HG03520 (cell line): ENCODE measurements at regions not wholly inside any gene's neighbourhood (a gene's known extent, or its start where the extent isn't known, plus 50 kb on each side); places are given as distances from the start of the nearest gene placed in this dataset.
"Not testable (repeated sequence)": the region's sequence is repeated elsewhere in the genome, so short reads cannot be mapped to it uniquely, and the experiment has no call there.

Experiments used
- ATAC-seq: cut with Tn5 transposase; IDR thresholded peaks from one replicate; pipeline ENCODE4 v1.9.1; 2021; ENCODE audit warnings: mild to moderate bottlenecking, moderate library complexity; ENCODE audit not compliant: unreplicated experiment

GRCh38 chr6:77326029-77326428 lies 137.3 kb downstream of the HTR1B start:
- ATAC-seq, result no peak

DNA sequence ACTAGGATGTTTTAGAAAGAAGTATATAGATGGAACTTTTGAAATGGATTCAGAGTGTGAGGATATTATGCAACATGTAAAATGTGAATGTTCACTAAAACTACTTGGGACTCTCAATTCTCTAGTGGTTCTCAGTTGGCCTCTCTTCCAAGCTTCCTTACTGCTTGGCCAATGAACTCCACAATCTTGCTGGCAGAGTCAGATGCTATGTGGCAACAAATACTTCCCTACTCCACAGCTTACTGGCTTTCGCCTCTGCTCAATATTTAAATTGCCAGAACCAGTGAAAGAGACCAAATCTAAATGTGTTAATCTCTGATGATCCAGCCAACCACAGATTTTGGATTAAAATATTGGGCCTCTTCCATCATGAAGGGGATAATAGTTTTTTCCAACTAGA lies 138.4 kb downstream of the HTR1B start:
- no peak for ATAC-seq

DNA sequence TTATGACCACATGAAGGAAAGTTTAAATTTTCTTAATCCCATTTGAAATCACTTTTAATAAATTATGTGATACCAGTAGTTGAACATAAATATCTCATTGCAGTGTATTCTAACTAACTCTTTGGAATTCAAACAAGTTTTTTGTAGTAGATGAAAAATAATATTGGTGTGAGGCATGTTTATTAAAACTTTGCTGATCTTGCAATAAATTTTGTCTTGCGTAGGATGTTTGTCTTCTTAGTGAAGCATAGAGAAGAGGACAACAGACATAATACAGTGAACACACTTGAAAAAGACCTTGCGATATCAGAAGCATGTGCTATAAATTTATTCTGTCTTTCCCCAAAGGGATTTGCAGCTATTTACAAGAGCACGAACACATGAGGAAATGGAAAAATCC lies 140.7 kb downstream of the HTR1B start:
- ATAC-seq, result no peak

DNA sequence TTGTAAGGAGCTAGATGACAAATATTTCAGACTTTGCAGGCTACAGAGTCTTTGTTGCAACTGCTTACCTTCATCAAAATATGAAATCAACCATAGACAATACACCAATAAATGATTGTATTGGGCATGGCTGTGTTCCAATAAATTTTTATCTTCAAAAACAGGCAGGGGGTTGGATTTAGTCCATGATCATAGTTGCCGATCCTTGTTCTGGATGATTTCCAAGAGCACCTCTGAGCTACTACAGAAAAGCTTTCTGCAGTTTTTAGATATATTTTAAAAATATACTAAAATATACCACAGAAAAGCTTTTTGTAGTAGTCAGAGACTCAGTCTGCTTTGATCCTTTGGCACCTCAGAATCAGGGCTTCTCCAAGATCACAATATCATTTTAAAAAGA lies 145.0 kb downstream of the HTR1B start:
- no peak for ATAC-seq

DNA sequence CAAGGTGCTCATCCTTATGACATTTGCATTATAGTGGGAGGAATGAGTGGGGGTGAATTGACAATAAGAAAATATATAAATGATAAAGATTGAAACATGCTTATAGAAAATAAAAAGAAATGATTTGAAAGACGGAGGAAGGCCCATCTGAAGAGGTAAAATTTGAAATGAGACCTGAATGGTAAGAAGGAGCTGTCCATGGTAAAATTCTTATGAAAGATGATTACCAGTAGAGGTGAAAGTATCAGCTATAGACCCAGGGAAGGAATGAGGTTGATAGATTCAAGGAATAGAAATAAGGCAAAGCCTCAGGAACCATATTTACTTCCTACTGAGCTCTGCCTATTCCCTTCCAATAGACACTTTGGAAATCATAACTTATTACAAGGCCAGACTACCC lies 149.7 kb downstream of the HTR1B start:
- no peak for ATAC-seq

DNA sequence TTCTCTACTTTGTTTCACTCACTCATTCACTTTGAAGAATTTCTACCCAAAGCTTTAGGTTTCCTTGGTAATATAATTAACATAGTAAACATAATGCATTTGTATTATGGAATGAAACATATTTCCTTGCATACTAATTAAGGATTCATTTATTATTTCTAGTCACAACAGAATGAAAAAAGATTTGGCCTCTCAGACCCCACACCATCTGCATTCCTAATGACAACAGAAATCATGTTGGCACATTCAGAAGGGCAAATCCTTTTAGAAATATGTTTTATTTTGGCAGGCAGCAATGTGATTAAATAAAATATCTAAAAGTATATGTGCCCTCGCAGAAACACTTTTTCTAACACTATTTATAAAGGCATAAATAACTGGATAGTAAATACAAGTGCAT lies 163.4 kb downstream of the HTR1B start:
- no peak for ATAC-seq

DNA sequence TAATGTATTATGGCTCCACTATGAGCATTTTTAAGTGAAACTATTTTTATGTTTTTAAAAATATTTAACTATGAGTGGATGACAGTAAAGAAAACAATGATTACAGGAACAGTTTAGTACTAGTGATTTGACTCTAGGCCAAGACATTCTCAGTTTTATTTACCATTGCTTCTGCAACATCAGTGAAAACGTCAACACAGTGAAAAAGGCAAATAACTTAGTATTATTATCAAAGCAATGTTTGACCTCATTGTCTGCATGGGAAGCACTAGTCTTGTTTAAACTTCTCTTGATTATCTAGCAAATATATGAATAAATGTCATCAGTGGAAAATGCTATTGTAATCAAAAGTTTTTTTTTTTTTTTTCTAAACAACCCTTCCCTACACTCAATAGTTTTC lies 165.0 kb downstream of the HTR1B start:
- no peak for ATAC-seq

GRCh38 chr6:77292564-77293546 lies 170.4 kb downstream of the HTR1B start:
- ATAC-seq, result no peak

- no peak for ATAC-seq
Observed at GRCh38 chr6:77290798-77291197, 172.5 kb downstream of the HTR1B start.

- no peak for ATAC-seq
Observed at GRCh38 chr6:77286541-77286940, 176.8 kb downstream of the HTR1B start.

GRCh38 chr6:77273929-77274328 lies 189.4 kb downstream of the HTR1B start:
- no peak for ATAC-seq

DNA sequence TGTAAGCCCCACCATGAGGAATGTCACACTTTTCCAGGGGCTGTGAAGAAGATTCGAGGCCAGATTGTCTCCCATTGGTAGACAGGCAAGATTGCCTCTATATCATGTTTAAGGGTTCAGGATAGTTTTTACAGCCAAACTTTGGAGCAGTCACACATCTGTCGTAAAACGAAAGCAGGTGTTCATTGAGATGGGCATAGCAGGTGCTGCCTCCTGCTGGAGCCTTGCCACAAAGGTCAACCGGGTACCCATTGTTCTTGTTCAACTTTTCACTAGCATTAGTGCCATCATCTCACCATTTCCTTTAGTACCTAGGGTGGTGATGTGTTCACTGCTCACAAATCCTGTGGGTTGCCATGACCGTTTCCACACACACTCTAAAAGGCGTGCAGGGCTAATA lies 198.3 kb downstream of the HTR1B start:
- no peak for ATAC-seq

GRCh38 chr6:77263003-77263402 lies 200.3 kb downstream of the HTR1B start:
- ATAC-seq, result no peak

- not testable (repeated sequence) for ATAC-seq
Observed at GRCh38 chr6:77251801-77252200, 211.5 kb downstream of the HTR1B start.

GRCh38 chr6:77249560-77249959 lies 213.7 kb downstream of the HTR1B start:
- ATAC-seq, result no peak

GRCh38 chr6:77245026-77245425 lies 218.3 kb downstream of the HTR1B start:
- no peak for ATAC-seq

DNA sequence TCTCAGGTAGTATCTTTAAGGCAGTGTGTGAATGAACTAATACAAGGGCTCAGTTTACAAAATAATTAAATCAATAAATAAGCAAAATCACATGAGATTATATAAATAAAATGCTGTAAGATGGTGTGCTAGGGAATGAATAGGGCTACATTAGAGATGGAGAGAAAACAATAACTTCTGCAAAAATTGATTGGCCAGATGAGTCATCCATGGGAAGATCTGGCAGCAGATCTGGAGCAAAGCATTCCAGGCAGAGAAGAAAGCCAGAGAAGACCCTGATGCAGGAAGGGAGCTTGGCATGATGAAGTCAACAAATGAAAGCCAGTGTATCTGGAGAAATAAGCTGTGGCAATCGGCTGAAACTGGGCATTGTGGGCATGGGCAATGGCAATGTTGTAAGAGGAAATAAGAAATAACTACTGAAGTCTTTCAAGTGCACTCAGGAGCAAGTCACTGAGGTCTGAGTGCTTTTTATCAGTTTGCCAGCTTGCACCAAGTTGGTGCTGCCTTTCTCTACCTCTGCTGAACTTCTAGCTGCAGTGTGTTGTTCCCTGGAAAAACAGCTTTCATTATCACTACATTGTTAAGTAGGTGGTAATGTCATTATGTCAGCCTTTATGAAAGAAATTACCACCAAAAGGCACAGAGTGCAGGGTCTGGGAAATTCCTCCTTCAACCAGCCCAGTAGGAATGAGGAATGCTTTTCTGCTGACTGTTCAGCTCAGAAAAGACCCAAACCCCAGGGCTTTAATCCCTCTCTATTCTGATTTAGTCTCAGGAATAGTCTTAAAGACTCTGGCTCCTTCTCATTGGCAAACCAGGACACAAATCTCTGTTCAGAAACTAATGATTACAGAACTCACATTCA lies 231.6 kb downstream of the HTR1B start:
- no peak for ATAC-seq

- ATAC-seq, result no peak
Observed at GRCh38 chr6:77228279-77228678, 235.0 kb downstream of the HTR1B start.

- no peak for ATAC-seq
Observed at GRCh38 chr6:77217896-77218295, 245.4 kb downstream of the HTR1B start.

DNA sequence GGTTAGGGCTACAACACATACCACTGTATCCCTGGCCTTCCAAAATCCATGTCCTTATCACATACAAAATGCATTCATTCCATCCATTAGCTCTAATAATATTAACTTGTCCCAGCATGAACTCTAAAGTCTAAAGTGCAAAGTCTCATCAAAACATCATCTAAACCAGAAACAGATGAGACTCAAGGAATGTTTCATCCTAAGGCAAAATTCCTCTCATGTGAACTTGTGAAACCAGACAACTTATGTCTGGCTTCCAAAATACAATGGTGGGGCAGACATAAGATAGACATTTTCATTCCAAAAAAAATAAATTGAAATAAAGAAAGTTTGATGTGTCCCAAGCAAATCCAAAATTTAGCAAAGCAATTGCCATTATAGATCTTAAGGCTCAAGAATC lies 257.4 kb downstream of the HTR1B start:
- ATAC-seq, result no peak

DNA sequence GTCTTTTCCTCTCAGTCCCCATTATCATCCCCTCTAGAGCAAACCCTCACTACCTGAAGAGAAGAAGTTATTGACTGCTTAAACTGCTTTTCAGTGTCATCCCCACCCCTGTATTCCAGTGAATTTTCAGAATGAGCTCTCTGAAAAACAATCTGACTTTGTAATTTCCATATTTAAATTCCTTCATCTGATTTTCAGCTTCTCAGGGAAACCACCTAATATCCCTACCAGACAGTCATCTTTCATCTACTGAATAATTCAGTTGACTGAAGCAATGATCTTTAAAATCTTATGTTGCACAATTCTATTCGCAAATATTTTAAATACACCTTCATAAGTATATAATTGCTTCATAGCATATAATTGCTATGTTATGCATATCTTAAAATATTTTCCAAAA lies 258.7 kb downstream of the HTR1B start:
- no peak for ATAC-seq

- no peak for ATAC-seq
Observed at GRCh38 chr6:77183447-77183846, 279.8 kb downstream of the HTR1B start.
